Retinal pigment epithelial cell (primary cell): ENCODE measurements at regions not wholly inside any gene's neighbourhood (a gene's known extent, or its start where the extent isn't known, plus 50 kb on each side); places are given as distances from the start of the nearest gene placed in this dataset.

Source experiments
- DNase-seq: peaks from one replicate; pipeline ENCODE4 v3.0.0-alpha.2; 2010; ENCODE audit warnings: low read depth
- H3K4me3 ChIP-seq: 2 replicates; pipeline ENCODE4 v1.5.1; 2011; ENCODE audit warnings: mild to moderate bottlenecking, low read length, control low read depth, moderate library complexity
- CTCF ChIP-seq: conservative IDR thresholded peaks from 2 replicates; pipeline ENCODE4 v1.5.1; 2011; ENCODE audit warnings: low read depth, low read length, control low read depth, inconsistent platforms

DNA sequence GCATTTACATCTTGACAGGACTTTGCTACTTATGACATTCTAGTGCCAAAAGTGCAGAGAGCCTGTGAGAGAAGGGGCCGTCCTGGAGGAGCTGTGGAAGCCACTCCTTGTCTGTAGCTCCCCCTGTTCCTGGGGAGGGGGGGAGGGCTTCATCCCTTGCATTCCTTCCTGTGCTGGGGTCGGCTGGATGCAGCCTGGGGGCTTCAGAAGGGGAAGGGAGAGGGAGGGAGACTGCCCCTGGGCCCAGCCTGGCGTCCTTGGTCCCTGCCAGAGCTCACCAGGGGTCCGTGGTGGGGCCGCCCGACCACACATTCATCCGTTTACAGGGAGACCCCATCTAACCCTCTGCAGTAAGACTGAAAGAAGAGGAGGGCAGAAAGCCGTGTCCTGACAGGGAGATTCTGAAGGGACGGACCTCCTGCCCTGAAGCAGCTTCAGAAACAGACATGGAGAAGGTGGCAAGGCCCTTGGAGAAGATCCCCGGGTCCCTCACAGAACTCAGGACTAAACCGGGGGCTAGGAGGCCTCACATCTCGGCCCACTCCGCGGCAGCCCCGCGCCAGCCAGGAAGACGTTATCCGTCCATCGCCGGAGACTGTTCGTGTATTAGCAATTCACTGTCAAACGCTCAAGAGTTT is 258.3 kb upstream of the SALL3 start:
- no peak for TF ChIP-seq CTCF
- DNase-seq, result no peak
- no peak overlapping the region for H3K4me3 ChIP-seq

GRCh38 chr18:78721981-78722380 is 257.6 kb upstream of the SALL3 start:
- no peak overlapping the region for H3K4me3 ChIP-seq
- no peak for TF ChIP-seq CTCF
- no peak for DNase-seq

DNA sequence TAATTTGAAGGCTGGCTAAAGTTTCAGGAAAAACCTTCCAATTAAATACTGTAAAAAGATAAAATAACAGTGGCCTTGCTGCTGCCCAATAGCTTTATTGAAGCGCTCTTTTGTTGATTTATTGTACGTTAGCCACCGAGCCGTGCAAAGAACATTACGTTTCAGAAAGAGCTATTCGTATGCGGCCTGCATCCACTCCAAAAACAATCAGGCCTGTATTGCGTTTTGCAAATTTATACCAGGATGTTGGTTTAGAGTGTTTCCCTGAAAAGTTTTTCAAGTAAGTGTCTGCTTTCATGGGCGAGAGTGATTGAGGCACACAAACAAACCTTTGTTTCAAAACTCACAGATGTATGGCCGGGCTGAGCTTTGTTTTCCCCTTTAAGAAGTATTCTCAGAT is 257.2 kb upstream of the SALL3 start:
- H3K4me3 ChIP-seq, result no peak overlapping the region
- DNase-seq, result no peak
- TF ChIP-seq CTCF, result no peak

DNA sequence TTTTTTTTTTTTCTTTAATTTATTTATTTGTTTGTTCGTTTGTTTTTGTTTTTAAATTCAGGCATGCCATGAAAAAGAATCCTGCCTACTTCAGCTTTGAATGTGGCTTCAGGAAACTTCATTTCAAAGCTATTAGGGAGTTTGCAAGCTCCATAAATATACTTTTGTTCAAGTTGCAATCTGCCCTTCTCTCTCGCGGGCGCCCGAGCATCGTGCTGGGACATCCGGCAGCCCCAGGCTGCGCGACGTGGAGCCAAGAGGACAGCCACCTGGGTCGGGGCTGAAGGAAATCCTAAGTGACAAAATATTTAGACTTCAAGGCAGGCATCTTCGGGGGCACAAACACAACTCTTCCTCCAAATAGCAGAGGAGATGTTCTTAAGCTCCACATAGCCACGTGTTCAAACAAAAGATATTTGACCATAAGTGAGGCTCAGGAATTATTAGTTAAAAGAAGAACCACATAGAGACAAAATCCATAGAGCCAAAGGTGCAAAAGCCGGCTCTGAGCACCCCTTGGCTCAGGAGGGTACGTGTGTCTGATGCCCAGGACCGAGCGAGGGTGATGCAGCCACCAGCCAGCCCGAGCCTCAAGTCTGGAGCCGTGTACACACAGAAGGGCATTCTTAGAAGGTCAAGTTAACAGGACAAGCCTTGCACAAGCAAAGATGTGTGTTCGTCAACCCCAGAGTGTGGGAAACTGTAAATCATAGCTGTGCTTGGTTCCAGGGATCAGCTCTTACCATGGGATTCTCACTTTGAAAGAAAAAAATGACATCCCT is 256.5 kb upstream of the SALL3 start:
- no peak for TF ChIP-seq CTCF
- DNase-seq, result no peak
- no peak overlapping the region for H3K4me3 ChIP-seq

DNA sequence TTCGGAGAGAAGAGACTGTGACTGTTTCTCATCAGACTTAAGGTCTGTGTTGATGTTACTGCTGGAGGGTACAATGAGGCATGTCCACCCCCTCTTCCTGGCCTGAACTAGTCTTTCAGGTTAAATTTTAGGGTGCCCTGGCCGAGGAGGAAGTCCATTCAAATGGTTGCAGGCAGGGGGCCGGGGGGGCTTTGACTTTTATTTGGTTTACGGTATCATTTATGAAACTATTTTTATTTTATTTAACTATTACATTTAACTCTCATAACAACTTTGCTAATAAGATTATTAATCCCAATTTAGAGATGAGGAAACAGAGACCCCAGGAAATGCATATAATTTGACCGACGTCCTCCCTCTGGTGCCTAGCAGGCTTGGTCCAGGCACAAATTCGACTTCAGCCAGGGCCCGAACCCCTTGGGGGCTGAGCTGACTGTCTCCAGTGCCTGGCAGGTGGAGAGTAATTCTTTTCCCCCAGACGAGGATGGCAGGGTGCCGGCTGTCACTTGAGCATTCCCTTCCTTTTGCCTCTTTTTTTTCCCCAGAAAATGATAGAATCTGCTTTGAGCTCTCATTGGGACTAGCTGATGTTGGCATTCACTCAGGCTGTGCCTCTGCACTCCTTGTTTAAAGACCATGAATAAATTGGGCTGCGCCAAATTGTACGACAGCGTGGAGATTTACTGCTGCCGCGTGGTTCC is 255.3 kb upstream of the SALL3 start:
- TF ChIP-seq CTCF, result no peak
- no peak for DNase-seq
- H3K4me3 ChIP-seq, result no peak overlapping the region

DNA sequence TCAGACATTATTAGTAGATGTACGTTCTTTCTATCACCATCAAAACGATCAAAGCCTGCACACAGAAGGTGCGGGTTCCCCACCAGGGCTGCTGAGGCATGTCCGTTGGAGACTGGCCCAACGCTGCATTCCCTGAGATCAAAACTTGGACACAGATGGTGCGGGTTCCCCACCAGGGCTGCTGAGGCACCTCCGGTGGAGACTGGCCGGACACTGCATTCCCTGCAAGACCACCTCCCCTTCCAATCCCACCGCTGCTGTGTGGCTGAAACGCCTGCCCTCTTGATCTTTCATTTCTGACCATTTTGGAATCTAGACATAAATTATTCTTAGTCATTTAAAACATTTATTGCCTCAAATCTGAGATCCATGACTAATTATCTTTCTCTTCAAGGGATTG is 254.2 kb upstream of the SALL3 start:
- H3K4me3 ChIP-seq, result no peak overlapping the region
- DNase-seq, result no peak
- no peak for TF ChIP-seq CTCF
